GM19463 (cell line): ENCODE measurements at regions not wholly inside any gene's neighbourhood (a gene's known extent, or its start where the extent isn't known, plus 50 kb on each side); places are given as distances from the start of the nearest gene placed in this dataset.

ENCODE experiments used
- ATAC-seq: cut with Tn5 transposase; IDR thresholded peaks from one replicate; pipeline ENCODE4 v1.9.1; 2021; ENCODE audit warnings: mild to moderate bottlenecking, moderate library complexity; ENCODE audit not compliant: unreplicated experiment

- ATAC-seq = no peak
These were observed 266.2 kb upstream of the PLXNA2 start for GRCh38 chr1:208510192-208510952.

GRCh38 chr1:208511242-208511860, 267.2 kb upstream of the PLXNA2 start:
- ATAC-seq = no peak

- no peak for ATAC-seq
These were observed 269.6 kb upstream of the PLXNA2 start for GRCh38 chr1:208513799-208514198.

GRCh38 chr1:208515129-208515528, 270.9 kb upstream of the PLXNA2 start:
- ATAC-seq = no peak

GRCh38 chr1:208516780-208517179, 272.6 kb upstream of the PLXNA2 start:
- ATAC-seq = no peak

- ATAC-seq = no peak
These were observed 276.4 kb upstream of the PLXNA2 start for GRCh38 chr1:208520438-208521099.

GRCh38 chr1:208521534-208521933, 277.4 kb upstream of the PLXNA2 start:
- ATAC-seq = no peak

- ATAC-seq = no peak
These were observed 278.8 kb upstream of the PLXNA2 start for GRCh38 chr1:208523007-208523406.

- ATAC-seq = no peak
These were observed 280.2 kb upstream of the PLXNA2 start for GRCh38 chr1:208524376-208524775.

GRCh38 chr1:208524925-208525324, 280.7 kb upstream of the PLXNA2 start:
- no peak for ATAC-seq

GRCh38 chr1:208525417-208525816, 281.2 kb upstream of the PLXNA2 start:
- ATAC-seq = no peak

GRCh38 chr1:208526613-208527125, 282.5 kb upstream of the PLXNA2 start:
- no peak for ATAC-seq

- ATAC-seq = no peak
These were observed 283.0 kb upstream of the PLXNA2 start for GRCh38 chr1:208527156-208527555.

GRCh38 chr1:208528578-208529240, 284.5 kb upstream of the PLXNA2 start:
- no peak for ATAC-seq

- no peak for ATAC-seq
These were observed 287.0 kb upstream of the PLXNA2 start for GRCh38 chr1:208531003-208531750.

GRCh38 chr1:208533746-208534598, 289.8 kb upstream of the PLXNA2 start:
- ATAC-seq = no peak

GRCh38 chr1:208534599-208534897, 290.4 kb upstream of the PLXNA2 start:
- ATAC-seq = no peak

GRCh38 chr1:208534979-208535378, 290.8 kb upstream of the PLXNA2 start:
- no peak for ATAC-seq

GRCh38 chr1:208535511-208535910, 291.3 kb upstream of the PLXNA2 start:
- no peak for ATAC-seq

- no peak for ATAC-seq
These were observed 292.0 kb upstream of the PLXNA2 start for GRCh38 chr1:208536212-208536611.
